ENCODE measurements at regions not wholly inside any gene's neighbourhood (a gene's known extent, or its start where the extent isn't known, plus 50 kb on each side); places are given as distances from the start of the nearest gene placed in this dataset.

GRCh38 chr22:22092974-22093373 lies 110.4 kb upstream of the TOP3B start:
- Histone ChIP-seq H3K9ac (ENCODE audit: low read length) (no peak overlapping the region), H2AFZ (ENCODE audit: low read depth, low read length) (no peak overlapping the region), H3F3A (ENCODE audit: insufficient read depth, low read length, poor library complexity, severe bottlenecking) (no peaks in the 10 kb centered on the region), H3K79me2 (replicated peaks; ENCODE audit: insufficient read depth, low read length) (no peaks in the 10 kb centered on the region), H3K27ac (ENCODE audit: low read length) (no peak overlapping the region), H3K4me2 (ENCODE audit: low read length) (no peak overlapping the region), H3K9me2 (ENCODE audit: insufficient read depth, low read length) (no peaks in the 10 kb centered on the region), H3K27me3 (ENCODE audit: insufficient read depth, low read depth, low read length) (peaks cover 21% of the 10 kb centered on the region), H3K36me3 (ENCODE audit: insufficient read depth, low read length) (no peaks in the 10 kb centered on the region), H4K20me1 (ENCODE audit: insufficient read depth) (no peaks in the 10 kb centered on the region), H3K4me3 (ENCODE audit: low read length) (no peak overlapping the region), H3K9me3 (ENCODE audit: low read length) (no peaks in the 10 kb centered on the region)
- TF ChIP-seq CTCF (IDR thresholded peaks at IDR 0.05; ENCODE audit: poor library complexity, severe bottlenecking): no peak
- TF ChIP-seq REST (IDR thresholded peaks at IDR 0.05; ENCODE audit: borderline replicate concordance): no peak
- TF ChIP-seq EZH2 (IDR thresholded peaks at IDR 0.05; ENCODE audit: borderline replicate concordance, insufficient read depth, low read length, poor library complexity, severe bottlenecking): no peak
- TF ChIP-seq MXI1 (conservative IDR thresholded peaks at IDR 0.05; ENCODE audit: poor library complexity, severe bottlenecking): no peak
- no peak for TF ChIP-seq SMC3 (conservative IDR thresholded peaks at IDR 0.05; ENCODE audit: poor library complexity)
- no peak for TF ChIP-seq EP300 (conservative IDR thresholded peaks at IDR 0.05; ENCODE audit: poor library complexity, severe bottlenecking)
- TF ChIP-seq RAD21 (conservative IDR thresholded peaks at IDR 0.05): no peak
- TF ChIP-seq POLR2AphosphoS5 (IDR thresholded peaks at IDR 0.05): no peak
- TF ChIP-seq TAF1 (IDR thresholded peaks at IDR 0.05; ENCODE audit: low read depth): no peak

- no peaks in the 10 kb centered on the region for H3K79me2 ChIP-seq (replicated peaks; ENCODE audit: insufficient read depth, low read length)
- H3F3A ChIP-seq (ENCODE audit: insufficient read depth, low read length, poor library complexity, severe bottlenecking): no peaks in the 10 kb centered on the region
- TF ChIP-seq EZH2 (IDR thresholded peaks at IDR 0.05; ENCODE audit: borderline replicate concordance, insufficient read depth, low read length, poor library complexity, severe bottlenecking): no peak
- TF ChIP-seq SMC3 (conservative IDR thresholded peaks at IDR 0.05; ENCODE audit: poor library complexity): no peak
- no peak for TF ChIP-seq CTCF (IDR thresholded peaks at IDR 0.05; ENCODE audit: poor library complexity, severe bottlenecking)
- TF ChIP-seq RAD21 (conservative IDR thresholded peaks at IDR 0.05): no peak
- TF ChIP-seq TAF1 (IDR thresholded peaks at IDR 0.05; ENCODE audit: low read depth): no peak
- TF ChIP-seq MXI1 (conservative IDR thresholded peaks at IDR 0.05; ENCODE audit: poor library complexity, severe bottlenecking): no peak
- TF ChIP-seq POLR2AphosphoS5 (IDR thresholded peaks at IDR 0.05): no peak
- TF ChIP-seq REST (IDR thresholded peaks at IDR 0.05; ENCODE audit: borderline replicate concordance): no peak
- no peak for TF ChIP-seq EP300 (conservative IDR thresholded peaks at IDR 0.05; ENCODE audit: poor library complexity, severe bottlenecking)
- H2AFZ ChIP-seq (ENCODE audit: low read depth, low read length): no peak overlapping the region
- no peak overlapping the region for H3K4me2 ChIP-seq (ENCODE audit: low read length)
- no peak overlapping the region for H3K27ac ChIP-seq (ENCODE audit: low read length)
- H3K4me3 ChIP-seq (ENCODE audit: low read length): no peak overlapping the region
- no peaks in the 10 kb centered on the region for H3K9me2 ChIP-seq (ENCODE audit: insufficient read depth, low read length)
- no peaks in the 10 kb centered on the region for H4K20me1 ChIP-seq (ENCODE audit: insufficient read depth)
- H3K27me3 ChIP-seq (ENCODE audit: insufficient read depth, low read depth, low read length): peaks cover 21% of the 10 kb centered on the region
- no peak overlapping the region for H3K9ac ChIP-seq (ENCODE audit: low read length)
- H3K36me3 ChIP-seq (ENCODE audit: insufficient read depth, low read length): no peaks in the 10 kb centered on the region
- H3K9me3 ChIP-seq (ENCODE audit: low read length): no peaks in the 10 kb centered on the region
Observed at GRCh38 chr22:22092101-22092500, 109.5 kb upstream of the TOP3B start.
